SHP77 treated with DMSO at 0.1 percent for 48 hours (cell line): ENCODE measurements at regions not wholly inside any gene's neighbourhood (a gene's known extent, or its start where the extent isn't known, plus 50 kb on each side); places are given as distances from the start of the nearest gene placed in this dataset.

Source experiments
- DNase-seq: peaks from one replicate; lab custom pipeline; 2025; lab: John Stamatoyannopoulos, UW

DNA sequence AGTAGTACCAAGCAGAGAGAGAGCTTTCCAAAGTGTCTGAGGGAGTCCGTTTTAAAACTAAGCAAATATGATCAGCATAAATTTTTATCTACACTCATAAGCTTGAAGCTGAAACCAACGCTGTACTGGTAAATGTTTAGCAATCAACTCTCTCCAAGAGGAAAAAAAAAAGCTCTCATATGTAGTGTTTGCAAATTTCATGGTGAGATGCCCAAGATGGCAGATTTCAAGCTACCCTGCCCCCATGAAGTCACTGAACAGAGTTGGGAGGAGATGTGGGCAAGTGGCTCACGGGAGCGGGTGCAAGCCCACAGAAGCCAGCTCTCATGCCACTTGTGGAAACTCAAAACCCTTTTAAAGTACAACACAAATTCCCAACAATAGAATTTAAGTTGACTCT, 475.8 kb downstream of the BCAT1 start:
- DNase-seq = no peak

GRCh38 chr12:24470050-24470449, 478.9 kb downstream of the BCAT1 start:
- no peak for DNase-seq

DNA sequence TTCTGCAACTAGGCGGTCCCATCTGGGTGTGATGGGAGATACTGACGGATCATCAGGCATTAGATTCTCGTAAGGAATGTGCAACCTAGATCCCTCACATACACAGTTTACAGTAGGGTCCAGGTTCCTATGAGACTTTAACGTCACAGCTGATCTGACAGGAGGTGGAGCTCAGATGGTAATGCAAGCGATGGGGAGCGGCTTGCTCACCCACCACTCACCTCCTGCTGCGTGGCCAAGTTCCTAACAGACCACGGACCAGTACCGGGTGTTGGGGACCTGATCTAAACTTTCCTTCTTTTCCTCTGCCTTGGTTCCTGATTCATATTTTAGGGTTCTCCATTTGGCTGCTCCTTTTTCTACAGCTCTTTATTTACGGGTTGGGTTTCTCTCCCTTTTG, 479.8 kb downstream of the BCAT1 start:
- no peak for DNase-seq

DNA sequence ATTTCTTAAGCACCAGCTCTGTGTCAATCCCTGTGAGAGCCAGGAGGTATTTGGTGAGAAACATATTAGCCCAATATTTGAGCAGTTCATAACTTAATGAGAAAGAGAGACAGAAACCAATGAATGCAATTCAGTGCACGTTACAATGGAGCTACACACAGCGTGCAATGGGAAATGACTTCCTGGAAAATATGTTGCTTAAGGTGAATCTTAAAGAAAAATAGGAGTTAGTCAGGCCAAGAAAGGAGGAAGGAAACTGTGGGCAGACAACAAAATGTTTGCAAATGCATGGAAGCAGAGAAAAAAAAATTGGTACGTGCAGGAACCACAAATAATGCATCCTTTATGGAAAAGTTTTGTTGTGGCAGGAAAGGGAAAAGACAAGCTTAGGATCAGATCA, 481.7 kb downstream of the BCAT1 start:
- DNase-seq = no peak

GRCh38 chr12:24463375-24463774, 485.5 kb downstream of the BCAT1 start:
- DNase-seq = no peak

GRCh38 chr12:24462946-24463345, 486.0 kb downstream of the BCAT1 start:
- DNase-seq = no peak

- DNase-seq = no peak
Observed at GRCh38 chr12:24460506-24460905, 488.4 kb downstream of the BCAT1 start.

- no peak for DNase-seq
Observed at GRCh38 chr12:24460099-24460498, 488.8 kb downstream of the BCAT1 start.

DNA sequence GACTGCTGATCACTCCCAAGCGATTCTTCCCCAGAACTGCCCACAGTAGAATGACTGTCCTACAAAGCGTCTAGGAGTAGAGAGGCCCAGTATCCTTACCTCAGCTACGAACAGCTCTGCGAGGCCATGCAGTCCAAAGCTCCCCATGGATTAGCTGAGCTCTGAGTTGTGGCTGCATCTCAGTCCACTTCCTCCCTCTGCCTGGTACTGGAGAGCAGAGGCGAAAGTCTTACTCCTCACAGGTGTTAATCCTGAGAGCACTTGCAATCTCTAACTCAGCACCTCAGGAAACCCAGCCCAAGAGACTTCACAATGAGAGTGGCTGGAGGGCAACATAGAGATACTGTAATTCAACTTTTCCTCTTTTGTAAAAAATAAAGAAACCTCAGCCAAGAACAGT, 493.1 kb downstream of the BCAT1 start:
- DNase-seq = no peak

DNA sequence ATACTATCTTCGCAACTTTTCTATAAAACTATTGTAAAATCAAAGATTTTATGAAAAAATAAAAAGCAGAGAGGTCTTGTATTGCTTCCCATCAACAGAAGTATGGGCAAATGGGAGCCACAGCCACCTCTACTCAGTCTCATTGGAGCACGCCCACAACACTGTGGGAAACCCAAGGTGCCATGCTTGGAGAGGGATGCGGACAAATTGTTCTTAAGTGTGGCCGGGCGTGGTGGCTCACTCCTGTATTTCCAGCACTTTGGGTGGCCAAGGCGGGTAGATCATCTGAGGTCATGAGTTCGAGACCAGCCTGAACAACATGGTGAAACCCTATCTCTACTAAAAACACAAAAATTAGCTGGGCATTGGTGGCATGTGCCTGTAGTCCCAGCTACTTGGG, 498.2 kb upstream of the SOX5 start:
- no peak for DNase-seq

DNA sequence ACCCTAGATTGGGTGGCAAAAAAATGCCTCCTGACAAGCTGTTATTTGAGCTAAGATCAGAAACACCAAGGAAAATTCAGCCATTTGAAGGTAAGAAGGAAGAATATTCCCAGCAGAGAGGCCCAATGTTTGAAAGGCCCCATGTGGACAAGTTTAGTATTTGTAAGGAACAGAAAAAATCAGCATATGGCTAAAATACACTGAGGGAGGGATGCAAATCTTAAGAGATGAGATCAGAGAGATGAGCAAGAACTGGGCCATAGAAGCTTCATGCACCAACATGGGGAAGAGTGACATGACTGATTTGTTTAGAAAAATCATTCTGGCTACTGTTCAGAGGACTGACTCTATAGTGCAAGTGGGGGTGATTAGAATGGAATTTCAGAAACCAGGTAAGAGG, 496.8 kb upstream of the SOX5 start:
- DNase-seq = no peak

- DNase-seq = no peak
Observed at GRCh38 chr12:24444634-24445033, 495.2 kb upstream of the SOX5 start.

DNA sequence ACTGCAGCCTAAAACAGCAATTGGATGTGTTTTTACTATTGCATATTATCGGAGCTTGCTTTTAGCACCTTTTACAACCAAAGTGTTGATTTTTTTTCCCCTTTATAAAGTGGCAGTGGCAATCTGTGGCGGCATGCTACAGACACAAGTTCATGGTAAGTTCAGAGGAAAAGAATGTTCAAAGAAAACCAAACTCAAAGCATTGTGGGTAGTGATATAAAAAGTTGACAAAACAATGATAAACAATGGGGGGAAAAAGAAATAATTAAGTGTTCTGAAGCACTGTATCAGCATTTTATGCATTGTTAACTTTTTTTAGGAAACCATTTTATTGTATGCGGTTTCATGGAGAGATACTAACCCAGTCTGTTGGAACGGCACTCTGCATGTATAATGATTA, 492.0 kb upstream of the SOX5 start:
- no peak for DNase-seq

- DNase-seq = no peak
Observed at GRCh38 chr12:24436667-24437066, 487.2 kb upstream of the SOX5 start.

DNA sequence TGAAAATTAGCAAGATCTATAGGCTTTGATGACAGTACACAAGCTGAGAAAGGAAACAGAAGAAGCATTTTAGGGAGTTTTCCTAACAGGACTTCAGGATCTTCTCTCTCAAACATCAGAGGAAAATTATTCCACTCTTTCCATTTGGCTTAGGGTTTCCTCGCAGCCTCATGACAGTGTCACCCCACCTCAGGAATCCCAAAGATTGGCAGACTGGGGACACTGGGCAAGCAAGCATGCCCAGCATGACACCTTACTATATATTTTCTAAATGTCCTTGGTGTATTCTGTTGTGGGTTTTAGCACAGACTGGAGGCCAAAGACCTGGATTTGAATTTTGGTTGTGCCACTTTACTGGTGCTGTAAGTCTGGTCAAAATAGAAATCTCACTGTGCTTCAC, 482.4 kb upstream of the SOX5 start:
- no peak for DNase-seq

- DNase-seq = no peak
Observed at GRCh38 chr12:24427776-24428175, 478.3 kb upstream of the SOX5 start.

DNA sequence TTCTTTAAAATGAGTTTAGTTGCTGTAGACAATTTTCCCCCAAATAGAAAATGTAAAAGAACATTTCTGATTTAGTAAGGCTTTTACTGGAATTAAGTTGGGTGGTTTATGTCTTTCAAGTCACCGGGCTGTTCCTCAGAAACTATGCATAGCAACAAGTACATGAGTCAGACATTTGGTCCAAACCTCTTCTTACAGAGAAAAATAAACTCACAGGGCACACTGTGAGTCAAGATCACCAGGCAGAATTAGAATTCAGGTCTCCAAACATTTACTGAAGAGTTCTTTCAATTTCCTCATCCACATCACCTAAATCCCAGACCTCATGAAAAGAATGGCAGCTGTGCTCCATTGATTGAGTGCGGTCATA, 476.1 kb upstream of the SOX5 start:
- no peak for DNase-seq

DNA sequence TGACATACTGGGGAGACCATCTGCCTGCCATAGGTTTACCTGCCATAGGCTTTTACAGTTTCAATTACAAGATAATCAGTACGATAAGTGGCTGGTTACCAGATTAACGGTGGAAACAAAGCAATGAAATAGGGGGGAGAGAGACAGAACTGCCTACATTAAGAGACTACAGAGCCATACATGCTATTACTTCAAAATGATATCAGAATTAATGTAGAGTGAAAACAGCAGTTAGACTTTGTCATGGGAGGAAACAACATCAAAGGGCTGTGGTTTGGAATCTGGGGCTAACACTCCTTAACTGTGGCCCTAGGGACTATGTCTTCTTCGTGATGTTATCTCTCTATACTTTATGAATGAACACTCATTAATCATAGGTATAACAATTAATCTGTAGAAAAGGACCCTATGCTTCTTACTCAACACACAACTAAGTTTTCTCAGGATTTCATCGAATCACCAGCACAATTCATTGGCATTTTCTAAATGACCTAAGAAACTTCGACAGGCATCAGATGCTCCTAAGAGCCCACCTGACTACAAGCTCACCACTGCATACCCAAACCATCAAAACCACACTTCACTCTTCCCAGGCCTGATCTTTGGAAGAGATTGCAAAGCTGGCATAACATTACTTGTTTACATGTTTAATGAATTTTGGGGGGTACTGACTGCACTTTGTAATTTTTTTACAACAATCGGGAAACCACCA, 475.6 kb upstream of the SOX5 start:
- DNase-seq = no peak

GRCh38 chr12:24424376-24424775, 474.9 kb upstream of the SOX5 start:
- no peak for DNase-seq

DNA sequence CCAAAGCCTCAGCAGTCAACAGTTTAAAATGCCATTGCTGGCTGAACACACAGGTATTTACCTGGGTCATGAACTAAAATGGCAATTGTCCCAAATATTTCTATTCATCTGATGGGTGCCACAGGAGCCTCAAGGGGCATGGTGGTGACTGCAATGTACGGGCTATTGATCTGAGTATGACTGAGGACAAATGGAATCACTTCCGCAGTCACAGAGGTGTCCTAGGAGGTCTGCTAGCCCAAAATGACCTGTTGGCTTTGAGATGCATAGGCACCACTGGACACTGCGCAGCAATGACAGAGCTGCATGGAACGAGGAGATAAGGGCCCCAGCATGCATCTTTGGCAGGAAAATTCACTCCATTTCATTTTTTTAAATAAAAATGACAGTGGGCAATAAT, 474.1 kb upstream of the SOX5 start:
- no peak for DNase-seq

DNA sequence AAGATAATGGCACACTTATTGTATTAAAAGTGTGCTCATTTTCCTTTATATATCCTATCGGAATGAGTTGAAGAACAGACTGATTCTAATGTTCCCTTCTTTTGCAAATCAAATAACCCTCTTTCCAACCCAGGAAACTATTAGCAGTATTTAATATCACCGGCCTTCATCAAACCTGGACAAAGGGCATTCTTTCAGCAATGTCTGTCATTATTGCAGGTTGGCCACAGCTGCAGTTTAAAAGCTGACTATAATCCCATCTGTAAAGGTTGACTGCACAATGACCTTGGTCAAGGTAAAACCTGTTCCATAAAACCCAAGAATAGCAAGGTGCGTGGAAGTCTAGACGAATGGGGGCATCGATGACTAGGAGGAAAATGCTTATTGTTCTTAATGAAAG, 472.3 kb upstream of the SOX5 start:
- no peak for DNase-seq

DNA sequence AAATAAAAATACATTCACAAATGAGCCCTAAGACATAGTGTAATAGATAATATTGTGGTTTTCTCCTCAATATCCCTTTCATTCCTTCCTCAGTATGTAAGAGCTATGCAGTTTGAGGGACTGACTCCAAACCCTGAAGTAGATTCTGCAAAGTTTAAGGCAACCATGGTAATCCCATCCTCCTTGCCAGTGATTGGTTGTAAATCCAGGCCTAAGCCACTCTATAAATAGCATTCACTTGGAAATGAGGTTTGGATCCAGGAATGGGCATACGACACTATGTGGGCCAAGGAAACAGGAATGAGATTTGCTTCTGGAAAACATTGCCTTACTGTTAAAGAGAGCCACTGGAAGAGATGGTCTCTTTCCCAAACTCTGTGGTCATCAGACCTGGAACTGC, 468.7 kb upstream of the SOX5 start:
- DNase-seq = no peak

GRCh38 chr12:24416423-24417109, 467.1 kb upstream of the SOX5 start:
- DNase-seq = no peak

DNA sequence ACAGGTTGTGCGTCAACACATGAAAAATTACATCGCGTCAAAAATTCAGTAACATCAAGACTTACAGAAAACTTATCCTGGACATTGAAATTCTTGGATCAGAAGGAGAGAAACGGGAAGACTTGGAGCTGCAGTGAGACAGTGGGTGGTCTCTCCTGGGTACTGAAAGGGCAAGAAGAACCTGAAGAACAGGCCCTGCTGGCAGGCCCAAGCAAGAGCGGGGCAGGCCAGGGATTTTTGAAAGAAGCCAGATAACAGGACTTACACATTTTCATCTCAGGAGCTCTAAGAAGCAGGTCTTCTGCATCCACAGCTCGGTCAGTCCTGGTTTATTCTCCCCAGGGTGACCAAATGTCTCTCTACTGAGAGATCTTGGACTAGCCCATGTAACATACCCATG, 466.5 kb upstream of the SOX5 start:
- DNase-seq = no peak
